Chondrocyte (in vitro differentiated cells): ENCODE measurements at regions not wholly inside any gene's neighbourhood (a gene's known extent, or its start where the extent isn't known, plus 50 kb on each side); places are given as distances from the start of the nearest gene placed in this dataset.

ENCODE experiments used
- DNase-seq: peaks from one replicate; pipeline ENCODE4 v3.0.0; 2021; ENCODE audit warnings: mixed read lengths, low spot score
- H3K27ac Mint-ChIP-seq: one replicate; pipeline ENCODE4 v1.8.0; 2021; ENCODE audit warnings: mild to moderate bottlenecking, moderate library complexity, mixed read lengths; ENCODE audit not compliant: unreplicated experiment
- H3K27me3 Mint-ChIP-seq: 2 replicates; pipeline ENCODE4 v1.8.0; 2021; ENCODE audit warnings: low read depth, mixed read lengths
- H3K36me3 Mint-ChIP-seq: 2 replicates; pipeline ENCODE4 v1.8.0; 2021; ENCODE audit warnings: low read depth, mixed read lengths
- H3K4me1 Mint-ChIP-seq: 2 replicates; pipeline ENCODE4 v1.8.0; 2021; ENCODE audit warnings: low read depth, mild to moderate bottlenecking, mixed read lengths
- H3K4me3 Mint-ChIP-seq: one replicate; pipeline ENCODE4 v1.8.0; 2021; ENCODE audit warnings: mild to moderate bottlenecking, moderate library complexity, mixed read lengths; ENCODE audit not compliant: unreplicated experiment
- H3K9me3 Mint-ChIP-seq: 2 replicates; pipeline ENCODE4 v1.8.0; 2021; ENCODE audit warnings: low read depth, mixed read lengths
- TF ChIP-seq, protein P1 (sequence below): fragments of 200-600 bp; sonication (generic); IDR thresholded peaks from 2 replicates; pipeline ENCODE4 v1.5.0; 2021; ENCODE audit warnings: antibody characterized with exemption, mild to moderate bottlenecking, moderate library complexity

DNA sequence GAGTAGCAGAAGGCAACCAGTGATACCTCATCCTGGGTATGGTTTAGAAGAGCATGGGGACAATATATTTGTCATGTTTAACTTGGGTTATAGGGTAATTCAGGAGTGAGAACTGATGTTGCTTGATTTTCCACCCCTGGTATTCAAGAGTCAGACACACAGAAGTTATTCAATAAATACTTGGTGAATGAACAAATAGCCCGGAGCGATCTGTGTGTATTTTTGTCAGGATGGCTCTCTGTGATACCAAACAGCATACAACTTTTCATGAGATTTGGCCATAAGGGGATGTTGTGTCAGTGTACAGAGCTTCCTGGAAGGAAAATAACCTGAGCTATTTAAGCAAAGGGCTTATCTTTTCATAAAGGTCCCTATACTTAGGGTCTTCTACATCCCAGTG lies 270.2 kb upstream of the C1orf87 start:
- Mint-ChIP-seq H3K36me3 (no peaks in the 10 kb centered on the region), H3K27ac (no peak overlapping the region), H3K4me1 (peaks cover 13% of the 10 kb centered on the region), H3K4me3 (no peak overlapping the region), H3K9me3 (no peaks in the 10 kb centered on the region), H3K27me3 (no peaks in the 10 kb centered on the region)
- no peak for DNase-seq
- TF ChIP-seq, protein P1, sequence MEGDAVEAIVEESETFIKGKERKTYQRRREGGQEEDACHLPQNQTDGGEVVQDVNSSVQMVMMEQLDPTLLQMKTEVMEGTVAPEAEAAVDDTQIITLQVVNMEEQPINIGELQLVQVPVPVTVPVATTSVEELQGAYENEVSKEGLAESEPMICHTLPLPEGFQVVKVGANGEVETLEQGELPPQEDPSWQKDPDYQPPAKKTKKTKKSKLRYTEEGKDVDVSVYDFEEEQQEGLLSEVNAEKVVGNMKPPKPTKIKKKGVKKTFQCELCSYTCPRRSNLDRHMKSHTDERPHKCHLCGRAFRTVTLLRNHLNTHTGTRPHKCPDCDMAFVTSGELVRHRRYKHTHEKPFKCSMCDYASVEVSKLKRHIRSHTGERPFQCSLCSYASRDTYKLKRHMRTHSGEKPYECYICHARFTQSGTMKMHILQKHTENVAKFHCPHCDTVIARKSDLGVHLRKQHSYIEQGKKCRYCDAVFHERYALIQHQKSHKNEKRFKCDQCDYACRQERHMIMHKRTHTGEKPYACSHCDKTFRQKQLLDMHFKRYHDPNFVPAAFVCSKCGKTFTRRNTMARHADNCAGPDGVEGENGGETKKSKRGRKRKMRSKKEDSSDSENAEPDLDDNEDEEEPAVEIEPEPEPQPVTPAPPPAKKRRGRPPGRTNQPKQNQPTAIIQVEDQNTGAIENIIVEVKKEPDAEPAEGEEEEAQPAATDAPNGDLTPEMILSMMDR = no peak

GRCh38 chr1:60342569-60342968 lies 269.0 kb upstream of the C1orf87 start:
- Mint-ChIP-seq H3K9me3 (no peaks in the 10 kb centered on the region), H3K4me1 (peaks cover 13% of the 10 kb centered on the region), H3K4me3 (no peak overlapping the region), H3K27me3 (no peaks in the 10 kb centered on the region), H3K27ac (no peak overlapping the region), H3K36me3 (no peaks in the 10 kb centered on the region)
- no peak for DNase-seq
- TF ChIP-seq, protein P1 = no peak

DNA sequence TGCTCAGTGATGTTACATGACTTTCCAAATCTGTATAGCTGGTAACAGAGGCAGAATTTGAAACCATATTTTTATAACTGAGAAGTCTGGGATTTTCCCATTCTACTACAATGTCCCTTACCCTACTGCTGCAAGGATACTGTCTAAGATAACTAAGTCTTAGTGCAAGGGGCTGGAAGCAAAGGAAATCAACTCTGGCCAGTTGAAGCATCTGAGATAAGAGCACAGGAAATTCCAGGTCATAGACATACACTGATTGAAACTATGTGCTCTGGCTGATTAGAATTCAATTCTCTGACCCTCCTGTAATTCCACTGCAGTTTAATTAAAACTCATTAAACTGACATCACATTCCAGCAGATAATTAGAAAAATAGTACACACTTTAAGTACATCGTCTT lies 267.7 kb upstream of the C1orf87 start:
- DNase-seq = no peak
- TF ChIP-seq, protein P1 = no peak
- Mint-ChIP-seq H3K27ac (no peak overlapping the region), H3K27me3 (no peaks in the 10 kb centered on the region), H3K36me3 (no peaks in the 10 kb centered on the region), H3K9me3 (no peaks in the 10 kb centered on the region), H3K4me1 (peaks cover 13% of the 10 kb centered on the region), H3K4me3 (no peak overlapping the region)

DNA sequence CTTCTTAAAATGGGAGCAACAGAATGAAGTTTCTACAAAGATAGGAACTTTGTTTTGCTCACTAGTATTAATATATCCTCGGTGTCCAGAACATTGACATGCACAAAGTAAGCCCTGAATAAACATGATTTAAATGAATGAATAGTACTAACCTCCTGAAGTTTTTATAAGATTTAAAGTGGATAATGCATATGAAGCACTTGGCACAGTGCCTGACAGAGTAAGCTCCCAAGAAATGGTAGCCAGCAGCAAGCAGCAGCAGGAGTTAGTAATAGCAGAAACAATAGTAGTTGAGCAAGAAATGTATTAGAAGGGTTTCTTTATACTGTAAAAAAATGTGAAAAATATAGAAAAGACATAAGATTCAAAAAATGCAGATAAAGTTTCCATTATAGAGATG lies 258.1 kb upstream of the C1orf87 start:
- DNase-seq = no peak
- no peak overlapping the region for H3K27ac Mint-ChIP-seq
- peaks cover 23% of the 10 kb centered on the region for H3K9me3 Mint-ChIP-seq
- peaks cover 5% of the 10 kb centered on the region for H3K4me1 Mint-ChIP-seq
- no peaks in the 10 kb centered on the region for H3K27me3 Mint-ChIP-seq
- no peak overlapping the region for H3K4me3 Mint-ChIP-seq
- TF ChIP-seq, protein P1 = no peak
- H3K36me3 Mint-ChIP-seq = no peaks in the 10 kb centered on the region

DNA sequence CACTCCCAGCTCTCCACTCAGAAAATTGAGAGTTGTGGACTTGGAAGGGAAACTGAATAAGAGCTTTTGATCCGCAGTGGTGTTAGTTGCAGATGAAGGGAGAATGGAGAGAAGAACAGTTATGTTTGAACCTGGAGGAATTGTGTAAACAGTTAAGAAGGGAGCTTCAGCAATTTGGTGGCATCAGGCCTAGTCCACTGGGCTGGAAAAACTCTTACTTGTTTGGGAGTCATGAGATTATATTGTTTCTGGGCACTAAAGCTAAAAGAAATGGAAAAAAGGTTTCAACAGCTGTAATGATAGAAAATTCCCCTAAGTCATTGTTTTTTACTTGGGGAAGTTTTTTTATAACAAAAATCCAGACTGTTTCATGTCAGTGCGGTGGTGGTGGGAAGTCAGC lies 256.1 kb upstream of the C1orf87 start:
- H3K9me3 Mint-ChIP-seq = peaks cover 30% of the 10 kb centered on the region
- TF ChIP-seq, protein P1 = no peak
- H3K4me3 Mint-ChIP-seq = no peak overlapping the region
- H3K4me1 Mint-ChIP-seq = no peaks in the 10 kb centered on the region
- no peaks in the 10 kb centered on the region for H3K27me3 Mint-ChIP-seq
- DNase-seq = no peak
- no peak overlapping the region for H3K27ac Mint-ChIP-seq
- no peaks in the 10 kb centered on the region for H3K36me3 Mint-ChIP-seq
